Prostate gland (tissue), 2 donors: ENCODE measurements at regions not wholly inside any gene's neighbourhood (a gene's known extent, or its start where the extent isn't known, plus 50 kb on each side); places are given as distances from the start of the nearest gene placed in this dataset.

Experiments used
- CTCF ChIP-seq, 4 experiments: fragments of 200-600 bp in 2 of 4; fragments of 450-650 bp in 2 of 4; sonication (generic) in 2 of 4; IDR thresholded peaks; 1 replicate in 3 of 4; 2 replicates in 1 of 4; pipeline ENCODE4 v1.5.1; 2016 to 2019; ENCODE audit warnings: antibody characterized with exemption in 4 of 4, mild to moderate bottlenecking in 2 of 4, moderate library complexity in 2 of 4
- POLR2AphosphoS5 ChIP-seq: sonication (generic); formaldehyde crosslinking; IDR thresholded peaks from one replicate; pipeline ENCODE4 v1.6.1; 2017; ENCODE audit warnings: antibody characterized with exemption

- no peak for TF ChIP-seq POLR2AphosphoS5
- TF ChIP-seq CTCF (IDR thresholded peaks at IDR 0.05) = no peak
Observed at GRCh38 chr1:30048905-30049304, 674.5 kb downstream of the MATN1 start.
